Fibroblast of lung (primary cell): ENCODE measurements at regions not wholly inside any gene's neighbourhood (a gene's known extent, or its start where the extent isn't known, plus 50 kb on each side); places are given as distances from the start of the nearest gene placed in this dataset.

Experiments
- EZH2 ChIP-seq: IDR thresholded peaks from 2 replicates; pipeline ENCODE4 v1.5.1; 2012; ENCODE audit warnings: low read length, control low read depth, mild to moderate bottlenecking; ENCODE audit errors: missing control alignments
- TF ChIP-seq, protein P1 (sequence below), 2 donors: IDR thresholded peaks in 1 of 2; conservative IDR thresholded peaks in 1 of 2; 1 replicate in 1 of 2; 2 replicates in 1 of 2; pipeline ENCODE4 v1.5.1; 2011 to 2012; ENCODE audit warnings: low read length in 2 of 2, control low read depth in 1 of 2, inconsistent platforms in 1 of 2, low read depth in 1 of 2, mild to moderate bottlenecking in 1 of 2

DNA sequence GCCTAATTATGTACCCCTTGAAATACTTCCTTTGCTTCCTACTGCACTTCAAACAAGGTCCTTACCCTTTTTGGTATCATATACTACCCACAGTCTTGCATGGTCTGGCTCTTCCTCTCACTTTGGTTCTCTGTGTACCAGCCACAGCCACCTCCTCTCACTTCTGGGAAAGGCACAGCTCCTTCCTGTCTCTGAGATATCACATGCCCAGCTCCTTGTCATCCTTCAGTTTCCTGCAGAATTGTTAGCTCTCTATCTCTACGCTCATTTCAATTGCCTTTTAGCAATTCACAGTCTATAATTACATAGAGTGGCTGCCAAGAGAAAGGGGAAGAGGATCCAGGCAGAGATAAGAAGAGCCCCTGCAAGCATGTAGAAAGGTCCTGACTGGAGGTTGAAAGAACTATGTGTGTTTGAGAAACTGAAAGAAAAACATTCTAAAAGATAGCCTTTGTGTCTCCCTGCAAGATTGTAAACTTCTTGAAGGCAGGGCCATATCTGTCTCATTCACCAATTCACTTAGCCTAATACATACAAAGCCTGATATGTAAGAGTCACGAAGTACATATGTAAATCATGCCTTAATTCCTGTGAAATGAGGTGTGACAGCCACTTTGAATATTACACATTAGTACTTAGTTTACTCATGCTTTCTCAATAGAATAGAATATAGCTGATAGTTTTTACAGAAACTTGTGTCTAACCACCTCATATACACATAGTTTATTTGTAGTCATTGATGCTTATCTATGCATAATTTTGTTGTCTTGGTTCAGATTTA is 933.1 kb downstream of the DIAPH3 start:
- TF ChIP-seq, protein P1, sequence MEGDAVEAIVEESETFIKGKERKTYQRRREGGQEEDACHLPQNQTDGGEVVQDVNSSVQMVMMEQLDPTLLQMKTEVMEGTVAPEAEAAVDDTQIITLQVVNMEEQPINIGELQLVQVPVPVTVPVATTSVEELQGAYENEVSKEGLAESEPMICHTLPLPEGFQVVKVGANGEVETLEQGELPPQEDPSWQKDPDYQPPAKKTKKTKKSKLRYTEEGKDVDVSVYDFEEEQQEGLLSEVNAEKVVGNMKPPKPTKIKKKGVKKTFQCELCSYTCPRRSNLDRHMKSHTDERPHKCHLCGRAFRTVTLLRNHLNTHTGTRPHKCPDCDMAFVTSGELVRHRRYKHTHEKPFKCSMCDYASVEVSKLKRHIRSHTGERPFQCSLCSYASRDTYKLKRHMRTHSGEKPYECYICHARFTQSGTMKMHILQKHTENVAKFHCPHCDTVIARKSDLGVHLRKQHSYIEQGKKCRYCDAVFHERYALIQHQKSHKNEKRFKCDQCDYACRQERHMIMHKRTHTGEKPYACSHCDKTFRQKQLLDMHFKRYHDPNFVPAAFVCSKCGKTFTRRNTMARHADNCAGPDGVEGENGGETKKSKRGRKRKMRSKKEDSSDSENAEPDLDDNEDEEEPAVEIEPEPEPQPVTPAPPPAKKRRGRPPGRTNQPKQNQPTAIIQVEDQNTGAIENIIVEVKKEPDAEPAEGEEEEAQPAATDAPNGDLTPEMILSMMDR (conservative IDR thresholded peaks at IDR 0.05 in 1 of 2, IDR thresholded peaks at IDR 0.05 in 1 of 2; ENCODE audit: low read depth in 1 of 2, low read length in 2 of 2) = no peak
- no peak for TF ChIP-seq EZH2
